ENCODE measurements at regions not wholly inside any gene's neighbourhood (a gene's known extent, or its start where the extent isn't known, plus 50 kb on each side); places are given as distances from the start of the nearest gene placed in this dataset.

DNA sequence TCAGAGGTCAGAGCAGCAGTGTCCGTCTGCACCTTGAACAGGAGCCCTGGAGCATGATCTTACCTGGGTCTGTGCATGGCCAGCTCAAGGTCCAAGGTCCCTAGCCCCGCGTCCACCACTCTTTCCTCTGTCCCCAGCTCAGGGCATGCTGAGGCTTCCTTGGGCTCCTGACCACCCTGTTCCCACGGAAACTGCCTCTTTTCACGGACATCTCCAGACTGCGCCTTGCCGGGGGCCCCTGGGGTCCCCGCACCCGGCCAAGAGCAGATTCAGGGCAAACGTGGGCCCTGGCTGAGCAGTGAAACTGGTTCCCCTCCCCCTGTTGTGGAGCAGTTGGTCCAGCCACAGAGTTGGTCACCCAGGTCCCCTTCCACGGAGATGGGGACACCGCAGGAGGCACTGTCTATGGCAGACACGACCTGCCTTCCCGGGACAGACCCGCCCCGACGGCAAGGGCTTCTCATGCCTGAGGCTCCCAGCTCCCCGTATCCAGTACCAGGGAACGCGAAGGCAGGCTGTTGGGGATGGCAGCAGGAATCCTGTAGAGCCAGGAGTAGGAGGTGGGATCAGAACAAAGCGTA, 217.4 kb upstream of the PPP2R2D start:
- Histone ChIP-seq H3K36me3 (ENCODE audit: control insufficient read depth, insufficient read depth, low read length) (no peaks in the 10 kb centered on the region), H3K27me3 (replicated peaks; ENCODE audit: control insufficient read depth, insufficient read depth, low read length) (no peaks in the 10 kb centered on the region), H3K4me3 (replicated peaks; ENCODE audit: low read depth, low read length) (no peak overlapping the region)
- no peak for DNase-seq (ENCODE audit: extremely low read depth, insufficient read length)
- TF ChIP-seq, protein P1, sequence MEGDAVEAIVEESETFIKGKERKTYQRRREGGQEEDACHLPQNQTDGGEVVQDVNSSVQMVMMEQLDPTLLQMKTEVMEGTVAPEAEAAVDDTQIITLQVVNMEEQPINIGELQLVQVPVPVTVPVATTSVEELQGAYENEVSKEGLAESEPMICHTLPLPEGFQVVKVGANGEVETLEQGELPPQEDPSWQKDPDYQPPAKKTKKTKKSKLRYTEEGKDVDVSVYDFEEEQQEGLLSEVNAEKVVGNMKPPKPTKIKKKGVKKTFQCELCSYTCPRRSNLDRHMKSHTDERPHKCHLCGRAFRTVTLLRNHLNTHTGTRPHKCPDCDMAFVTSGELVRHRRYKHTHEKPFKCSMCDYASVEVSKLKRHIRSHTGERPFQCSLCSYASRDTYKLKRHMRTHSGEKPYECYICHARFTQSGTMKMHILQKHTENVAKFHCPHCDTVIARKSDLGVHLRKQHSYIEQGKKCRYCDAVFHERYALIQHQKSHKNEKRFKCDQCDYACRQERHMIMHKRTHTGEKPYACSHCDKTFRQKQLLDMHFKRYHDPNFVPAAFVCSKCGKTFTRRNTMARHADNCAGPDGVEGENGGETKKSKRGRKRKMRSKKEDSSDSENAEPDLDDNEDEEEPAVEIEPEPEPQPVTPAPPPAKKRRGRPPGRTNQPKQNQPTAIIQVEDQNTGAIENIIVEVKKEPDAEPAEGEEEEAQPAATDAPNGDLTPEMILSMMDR (IDR thresholded peaks at IDR 0.05; ENCODE audit: insufficient read depth, low read length, poor library complexity, severe bottlenecking): no peak

DNA sequence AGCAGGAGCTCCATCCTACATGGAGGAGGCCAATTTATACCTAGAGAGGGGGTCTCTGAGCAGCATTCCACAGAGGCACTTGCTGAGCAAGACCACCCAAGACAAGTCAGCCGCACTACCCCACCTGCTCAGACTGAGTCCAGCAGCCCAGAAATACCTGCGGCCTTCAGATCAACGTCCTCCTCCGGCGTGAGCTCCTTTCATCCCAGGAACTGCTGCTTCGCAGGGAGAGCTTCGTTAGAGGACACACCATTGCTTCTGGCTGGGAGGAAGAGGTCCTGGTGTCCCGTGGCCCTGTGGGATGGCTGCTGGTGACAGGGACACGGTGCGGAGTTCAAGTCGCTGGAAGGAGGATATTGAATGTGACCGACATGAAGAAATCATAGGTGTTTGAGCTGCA, 216.9 kb upstream of the PPP2R2D start:
- Histone ChIP-seq H3K27me3 (replicated peaks; ENCODE audit: control insufficient read depth, insufficient read depth, low read length) (no peaks in the 10 kb centered on the region), H3K4me3 (replicated peaks; ENCODE audit: low read depth, low read length) (no peak overlapping the region), H3K36me3 (ENCODE audit: control insufficient read depth, insufficient read depth, low read length) (no peaks in the 10 kb centered on the region)
- TF ChIP-seq, protein P1 (IDR thresholded peaks at IDR 0.05; ENCODE audit: insufficient read depth, low read length, poor library complexity, severe bottlenecking): no peak
- DNase-seq (ENCODE audit: extremely low read depth, insufficient read length): no peak

DNA sequence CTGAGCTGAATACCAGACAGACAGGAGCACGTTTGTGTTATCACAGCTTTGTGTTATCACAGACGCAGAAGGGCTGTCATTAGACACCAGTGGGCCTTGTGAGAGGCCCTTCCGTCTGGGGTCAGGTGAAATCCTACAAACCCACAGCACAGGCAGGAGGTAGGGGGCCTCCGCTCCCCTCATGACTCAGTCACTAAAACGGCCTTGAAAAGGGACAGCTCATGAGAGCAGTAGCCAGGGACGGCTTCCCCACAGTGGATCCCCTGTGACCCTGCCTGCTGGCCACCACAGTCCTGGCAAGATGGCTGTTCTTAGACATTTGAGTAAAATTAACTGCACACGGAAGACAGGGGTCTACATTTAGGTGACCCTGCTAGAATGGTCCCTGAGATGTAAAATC, 215.8 kb upstream of the PPP2R2D start:
- TF ChIP-seq, protein P1 (IDR thresholded peaks at IDR 0.05; ENCODE audit: insufficient read depth, low read length, poor library complexity, severe bottlenecking): no peak

DNA sequence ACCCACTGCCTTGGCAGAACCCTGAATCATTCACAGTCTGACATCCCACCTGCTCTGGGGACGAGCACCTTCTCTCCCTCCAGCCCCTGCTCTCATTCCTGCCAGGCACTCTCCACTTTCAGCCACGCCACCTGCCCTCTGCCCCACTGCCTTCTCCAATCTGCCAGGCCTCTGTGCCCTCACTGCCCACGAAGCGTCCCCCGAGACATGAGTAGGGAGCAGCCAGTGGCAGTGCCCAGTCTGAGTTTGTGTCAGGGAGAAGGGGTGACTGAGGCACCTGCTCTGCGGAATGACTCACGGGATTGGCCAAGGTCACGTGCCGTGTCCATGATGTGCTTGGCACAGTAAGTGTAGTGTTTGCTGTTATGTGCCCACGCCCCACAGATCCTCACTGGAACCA, 215.2 kb upstream of the PPP2R2D start:
- no peaks in the 10 kb centered on the region for H3K27me3 ChIP-seq (replicated peaks; ENCODE audit: control insufficient read depth, insufficient read depth, low read length)
- no peak overlapping the region for H3K4me3 ChIP-seq (replicated peaks; ENCODE audit: low read depth, low read length)
- no peaks in the 10 kb centered on the region for H3K36me3 ChIP-seq (ENCODE audit: control insufficient read depth, insufficient read depth, low read length)
- TF ChIP-seq, protein P1 (IDR thresholded peaks at IDR 0.05; ENCODE audit: insufficient read depth, low read length, poor library complexity, severe bottlenecking): no peak
- no peak for DNase-seq (ENCODE audit: extremely low read depth, insufficient read length)

More for the DNA sequence above, 215.8 kb upstream of the PPP2R2D start:
- H3K4me3 ChIP-seq (replicated peaks; ENCODE audit: low read depth, low read length): no peak overlapping the region
- DNase-seq (ENCODE audit: extremely low read depth, insufficient read length): no peak
- H3K27me3 ChIP-seq (replicated peaks; ENCODE audit: control insufficient read depth, insufficient read depth, low read length): no peaks in the 10 kb centered on the region
- H3K36me3 ChIP-seq (ENCODE audit: control insufficient read depth, insufficient read depth, low read length): no peaks in the 10 kb centered on the region

DNA sequence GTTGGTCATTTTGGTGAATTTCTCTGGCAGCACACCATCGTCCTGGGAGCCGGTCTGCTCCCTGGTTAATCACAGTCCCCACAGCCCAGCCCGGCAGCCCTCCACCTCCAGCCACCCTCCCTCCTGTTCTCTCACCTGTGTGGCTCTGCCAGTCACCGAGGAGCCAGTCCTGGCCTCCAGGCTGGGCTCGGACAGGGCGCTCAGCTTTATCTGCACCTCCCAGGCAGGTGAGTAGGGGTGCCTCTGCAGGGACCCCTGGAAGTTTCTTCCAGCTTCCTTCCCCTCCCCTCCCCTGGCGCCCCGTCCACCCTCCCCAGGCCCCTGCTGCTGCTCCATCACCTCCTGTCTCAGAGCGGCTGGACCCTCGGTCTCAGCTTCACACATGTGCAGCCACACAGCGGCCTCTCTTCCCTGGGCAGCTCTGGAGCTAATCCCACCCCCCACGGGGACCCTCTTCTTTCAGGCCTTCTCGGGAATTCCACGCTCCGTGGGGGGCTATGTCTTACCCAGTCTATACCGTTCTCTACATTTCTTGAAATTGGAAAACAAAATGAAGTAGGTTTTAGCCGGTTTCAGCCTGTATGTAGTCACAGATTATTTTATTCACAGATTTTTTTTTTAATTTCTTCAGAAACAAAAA, 213.9 kb upstream of the PPP2R2D start:
- no peak overlapping the region for H3K4me3 ChIP-seq (replicated peaks; ENCODE audit: low read depth, low read length)
- TF ChIP-seq, protein P1 (IDR thresholded peaks at IDR 0.05; ENCODE audit: insufficient read depth, low read length, poor library complexity, severe bottlenecking): no peak
- H3K27me3 ChIP-seq (replicated peaks; ENCODE audit: control insufficient read depth, insufficient read depth, low read length): no peaks in the 10 kb centered on the region
- H3K36me3 ChIP-seq (ENCODE audit: control insufficient read depth, insufficient read depth, low read length): no peaks in the 10 kb centered on the region
- no peak for DNase-seq (ENCODE audit: extremely low read depth, insufficient read length)

Measured in GM06990 (cell line).